Sigmoid colon (tissue), 4 donors: ENCODE measurements at regions not wholly inside any gene's neighbourhood (a gene's known extent, or its start where the extent isn't known, plus 50 kb on each side); places are given as distances from the start of the nearest gene placed in this dataset.

Source experiments
- EP300 ChIP-seq, 4 donors: sonication (generic); formaldehyde crosslinking; IDR thresholded peaks; one replicate each; pipeline ENCODE4 v1.6.1; 2017; ENCODE audit warnings: antibody characterized with exemption in 4 of 4
- POLR2A ChIP-seq, 2 donors: fragments of 450-650 bp; IDR thresholded peaks; one replicate each; pipeline ENCODE4 v1.6.1; 2016; ENCODE audit warnings: antibody characterized with exemption in 2 of 2, mild to moderate bottlenecking in 2 of 2, moderate library complexity in 2 of 2
- TF ChIP-seq, protein P1 (sequence below), 4 experiments: fragments of 450-650 bp in 3 of 4; fragments of 200-600 bp in 1 of 4; IDR thresholded peaks; one replicate each; pipeline ENCODE4 v1.5.1; 2016 to 2019; ENCODE audit warnings: antibody characterized with exemption in 4 of 4, mild to moderate bottlenecking in 3 of 4, moderate library complexity in 2 of 4

GRCh38 chr3:81199587-81199986 is 561.9 kb downstream of the GBE1 start:
- TF ChIP-seq POLR2A (IDR thresholded peaks at IDR 0.05) (no peak), EP300 (IDR thresholded peaks at IDR 0.05) (no peak)
- TF ChIP-seq, protein P1, sequence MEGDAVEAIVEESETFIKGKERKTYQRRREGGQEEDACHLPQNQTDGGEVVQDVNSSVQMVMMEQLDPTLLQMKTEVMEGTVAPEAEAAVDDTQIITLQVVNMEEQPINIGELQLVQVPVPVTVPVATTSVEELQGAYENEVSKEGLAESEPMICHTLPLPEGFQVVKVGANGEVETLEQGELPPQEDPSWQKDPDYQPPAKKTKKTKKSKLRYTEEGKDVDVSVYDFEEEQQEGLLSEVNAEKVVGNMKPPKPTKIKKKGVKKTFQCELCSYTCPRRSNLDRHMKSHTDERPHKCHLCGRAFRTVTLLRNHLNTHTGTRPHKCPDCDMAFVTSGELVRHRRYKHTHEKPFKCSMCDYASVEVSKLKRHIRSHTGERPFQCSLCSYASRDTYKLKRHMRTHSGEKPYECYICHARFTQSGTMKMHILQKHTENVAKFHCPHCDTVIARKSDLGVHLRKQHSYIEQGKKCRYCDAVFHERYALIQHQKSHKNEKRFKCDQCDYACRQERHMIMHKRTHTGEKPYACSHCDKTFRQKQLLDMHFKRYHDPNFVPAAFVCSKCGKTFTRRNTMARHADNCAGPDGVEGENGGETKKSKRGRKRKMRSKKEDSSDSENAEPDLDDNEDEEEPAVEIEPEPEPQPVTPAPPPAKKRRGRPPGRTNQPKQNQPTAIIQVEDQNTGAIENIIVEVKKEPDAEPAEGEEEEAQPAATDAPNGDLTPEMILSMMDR (IDR thresholded peaks at IDR 0.05) = no peak
